ENCODE measurements at regions not wholly inside any gene's neighbourhood (a gene's known extent, or its start where the extent isn't known, plus 50 kb on each side); places are given as distances from the start of the nearest gene placed in this dataset.

- no peak for TF ChIP-seq CTCF (IDR thresholded peaks at IDR 0.05)
- Histone ChIP-seq H3K4me1 (no peaks in the 10 kb centered on the region), H3K36me3 (no peaks in the 10 kb centered on the region), H3K4me3 (no peak overlapping the region), H3K9me3 (no peaks in the 10 kb centered on the region), H3K27ac (no peak overlapping the region), H3K27me3 (no peaks in the 10 kb centered on the region)
- intact Hi-C loops (cut with DNase I; ENCODE audit: low total_unique reads), result no loop called here
- no peak for DNase-seq
These were observed 296.7 kb upstream of the PROK2 start for GRCh38 chr3:72081471-72082185.

DNA sequence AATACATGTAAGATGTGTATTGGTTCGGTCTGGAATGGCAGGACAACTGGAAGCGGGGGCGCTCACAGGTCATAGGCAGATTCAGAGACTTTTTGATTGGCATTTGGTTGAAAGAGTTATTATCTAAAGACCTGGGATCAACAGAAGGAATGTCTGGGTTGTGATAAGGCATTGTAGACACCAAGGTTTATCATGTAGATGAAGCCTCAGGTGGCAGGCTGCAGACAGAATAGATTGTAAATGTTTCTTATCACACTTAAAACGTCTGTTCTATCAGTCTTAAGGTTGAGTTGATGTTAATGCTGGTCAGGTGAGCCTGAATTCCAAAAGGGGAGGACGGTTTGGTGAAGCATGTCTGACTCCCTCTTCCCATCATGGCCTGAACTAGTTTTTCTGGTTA, 295.9 kb upstream of the PROK2 start:
- intact Hi-C loops (cut with DNase I; ENCODE audit: low total_unique reads), result no loop called here
- Histone ChIP-seq H3K36me3 (no peaks in the 10 kb centered on the region), H3K9me3 (no peaks in the 10 kb centered on the region), H3K4me3 (no peak overlapping the region), H3K27me3 (no peaks in the 10 kb centered on the region), H3K27ac (no peak overlapping the region), H3K4me1 (no peaks in the 10 kb centered on the region)
- TF ChIP-seq CTCF (IDR thresholded peaks at IDR 0.05), result no peak
- no peak for DNase-seq

DNA sequence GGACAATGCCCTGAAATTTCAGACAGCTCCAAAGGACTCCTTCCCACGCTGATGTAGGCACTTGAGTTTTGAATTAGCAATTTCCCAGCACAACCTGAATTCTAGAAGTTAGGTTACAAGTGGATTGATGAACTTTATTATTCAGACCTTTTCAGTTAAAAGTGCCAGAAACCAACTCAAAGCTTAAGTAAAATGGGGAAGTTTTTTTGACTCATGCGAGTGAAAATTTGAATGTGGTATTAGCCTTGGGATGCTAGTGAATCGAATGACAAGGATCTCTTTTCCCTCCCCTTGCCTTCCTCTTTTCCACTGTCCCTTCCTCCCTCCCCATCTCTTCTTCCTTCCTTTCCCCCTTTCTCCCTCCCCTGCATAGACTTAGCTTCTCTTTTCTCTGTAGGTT, 295.1 kb upstream of the PROK2 start:
- no peak for TF ChIP-seq CTCF (IDR thresholded peaks at IDR 0.05)
- DNase-seq, result no peak
- Histone ChIP-seq H3K27me3 (no peaks in the 10 kb centered on the region), H3K9me3 (peaks cover 0 to 3% (median 0%) of the 10 kb centered on the region in 3 donors), H3K4me3 (no peak overlapping the region), H3K4me1 (no peaks in the 10 kb centered on the region), H3K36me3 (no peaks in the 10 kb centered on the region), H3K27ac (no peak overlapping the region)
- intact Hi-C loops (cut with DNase I; ENCODE audit: low total_unique reads), result no loop called here

- intact Hi-C loops (cut with DNase I; ENCODE audit: low total_unique reads), result no loop called here
- Histone ChIP-seq H3K27me3 (no peaks in the 10 kb centered on the region), H3K4me1 (no peaks in the 10 kb centered on the region), H3K27ac (no peak overlapping the region), H3K4me3 (no peak overlapping the region), H3K9me3 (peaks cover 0 to 6% (median 0%) of the 10 kb centered on the region in 3 donors), H3K36me3 (no peaks in the 10 kb centered on the region)
- TF ChIP-seq CTCF (IDR thresholded peaks at IDR 0.05), result no peak
- DNase-seq, result no peak
These were observed 294.5 kb upstream of the PROK2 start for GRCh38 chr3:72079369-72079872.

GRCh38 chr3:72078676-72079368, 293.9 kb upstream of the PROK2 start:
- intact Hi-C loops (cut with DNase I; ENCODE audit: low total_unique reads), result no loop called here
- Histone ChIP-seq H3K27ac (no peak overlapping the region), H3K36me3 (no peaks in the 10 kb centered on the region), H3K4me3 (no peak overlapping the region), H3K27me3 (no peaks in the 10 kb centered on the region), H3K9me3 (peaks cover 0 to 6% (median 0%) of the 10 kb centered on the region in 3 donors), H3K4me1 (no peaks in the 10 kb centered on the region)
- no peak for TF ChIP-seq CTCF (IDR thresholded peaks at IDR 0.05)
- no peak for DNase-seq

Measured in tibial artery (tissue), 4 donors.